ENCODE measurements at regions not wholly inside any gene's neighbourhood (a gene's known extent, or its start where the extent isn't known, plus 50 kb on each side); places are given as distances from the start of the nearest gene placed in this dataset.

- TF ChIP-seq CHD7 (IDR thresholded peaks at IDR 0.05; ENCODE audit: insufficient replicate concordance, low read length) (no peak), RAD21 (IDR thresholded peaks at IDR 0.05 in 1 of 2, conservative IDR thresholded peaks at IDR 0.05 in 1 of 2; ENCODE audit: low read depth in 2 of 2, low read length in 2 of 2) (no peak), GABPA (IDR thresholded peaks at IDR 0.05; ENCODE audit: borderline replicate concordance, insufficient read depth, low read length) (no peak), RNF2 (IDR thresholded peaks at IDR 0.05; ENCODE audit: borderline replicate concordance, low read depth, low read length, missing control alignments, poor library complexity, severe bottlenecking) (no peak)
- TF ChIP-seq, protein P1, sequence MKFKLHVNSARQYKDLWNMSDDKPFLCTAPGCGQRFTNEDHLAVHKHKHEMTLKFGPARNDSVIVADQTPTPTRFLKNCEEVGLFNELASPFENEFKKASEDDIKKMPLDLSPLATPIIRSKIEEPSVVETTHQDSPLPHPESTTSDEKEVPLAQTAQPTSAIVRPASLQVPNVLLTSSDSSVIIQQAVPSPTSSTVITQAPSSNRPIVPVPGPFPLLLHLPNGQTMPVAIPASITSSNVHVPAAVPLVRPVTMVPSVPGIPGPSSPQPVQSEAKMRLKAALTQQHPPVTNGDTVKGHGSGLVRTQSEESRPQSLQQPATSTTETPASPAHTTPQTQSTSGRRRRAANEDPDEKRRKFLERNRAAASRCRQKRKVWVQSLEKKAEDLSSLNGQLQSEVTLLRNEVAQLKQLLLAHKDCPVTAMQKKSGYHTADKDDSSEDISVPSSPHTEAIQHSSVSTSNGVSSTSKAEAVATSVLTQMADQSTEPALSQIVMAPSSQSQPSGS (IDR thresholded peaks at IDR 0.05; ENCODE audit: low read length), result no peak
Observed at GRCh38 chr6:92942549-92942948, 476.8 kb downstream of the EPHA7 start (continued).

Measured in H1 (cell line).